ENCODE measurements at regions not wholly inside any gene's neighbourhood (a gene's known extent, or its start where the extent isn't known, plus 50 kb on each side); places are given as distances from the start of the nearest gene placed in this dataset.

GRCh38 chr14:98404811-98405210, 867.2 kb downstream of the BCL11B start:
- TF ChIP-seq, protein P1, sequence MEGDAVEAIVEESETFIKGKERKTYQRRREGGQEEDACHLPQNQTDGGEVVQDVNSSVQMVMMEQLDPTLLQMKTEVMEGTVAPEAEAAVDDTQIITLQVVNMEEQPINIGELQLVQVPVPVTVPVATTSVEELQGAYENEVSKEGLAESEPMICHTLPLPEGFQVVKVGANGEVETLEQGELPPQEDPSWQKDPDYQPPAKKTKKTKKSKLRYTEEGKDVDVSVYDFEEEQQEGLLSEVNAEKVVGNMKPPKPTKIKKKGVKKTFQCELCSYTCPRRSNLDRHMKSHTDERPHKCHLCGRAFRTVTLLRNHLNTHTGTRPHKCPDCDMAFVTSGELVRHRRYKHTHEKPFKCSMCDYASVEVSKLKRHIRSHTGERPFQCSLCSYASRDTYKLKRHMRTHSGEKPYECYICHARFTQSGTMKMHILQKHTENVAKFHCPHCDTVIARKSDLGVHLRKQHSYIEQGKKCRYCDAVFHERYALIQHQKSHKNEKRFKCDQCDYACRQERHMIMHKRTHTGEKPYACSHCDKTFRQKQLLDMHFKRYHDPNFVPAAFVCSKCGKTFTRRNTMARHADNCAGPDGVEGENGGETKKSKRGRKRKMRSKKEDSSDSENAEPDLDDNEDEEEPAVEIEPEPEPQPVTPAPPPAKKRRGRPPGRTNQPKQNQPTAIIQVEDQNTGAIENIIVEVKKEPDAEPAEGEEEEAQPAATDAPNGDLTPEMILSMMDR (IDR thresholded peaks at IDR 0.05): no peak
- no peak for TF ChIP-seq POLR2A (IDR thresholded peaks at IDR 0.05)
